ENCODE measurements at regions not wholly inside any gene's neighbourhood (a gene's known extent, or its start where the extent isn't known, plus 50 kb on each side); places are given as distances from the start of the nearest gene placed in this dataset.

- Histone ChIP-seq H3K4me3 (no peak overlapping the region), H3K9me3 (no peaks in the 10 kb centered on the region), H3K36me3 (no peaks in the 10 kb centered on the region), H3K27me3 (no peaks in the 10 kb centered on the region; the same call in none of the 2 replicates)
- DNase-seq = no peak
These were observed 186.9 kb upstream of the TMPO start for GRCh38 chr12:98328467-98328866.

DNA sequence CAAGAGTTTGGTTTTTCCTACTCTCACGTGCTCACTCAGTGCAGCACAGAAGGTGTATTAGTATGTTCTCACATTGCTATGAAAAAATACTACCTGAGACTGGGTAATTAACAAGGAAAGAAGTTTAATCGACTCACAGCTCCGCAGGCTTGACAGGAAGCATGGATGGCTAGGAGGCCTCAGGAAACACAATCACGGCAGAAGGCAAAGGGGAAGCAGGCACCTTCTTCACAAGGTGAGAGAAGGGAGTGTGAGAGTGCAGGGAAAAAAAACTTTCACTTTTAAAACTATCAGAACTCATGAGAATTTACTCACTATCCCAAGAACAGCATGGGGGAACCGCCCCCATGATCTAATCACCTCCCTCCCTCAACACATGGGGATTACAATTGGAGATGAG lies 185.8 kb upstream of the TMPO start:
- Histone ChIP-seq H3K36me3 (no peaks in the 10 kb centered on the region), H3K4me3 (no peak overlapping the region), H3K9me3 (no peaks in the 10 kb centered on the region), H3K27me3 (peaks cover 6% of the 10 kb centered on the region)
- no peak for DNase-seq

- peaks cover 17% of the 10 kb centered on the region for H3K27me3 ChIP-seq
- no peaks in the 10 kb centered on the region for H3K36me3 ChIP-seq
- H3K9me3 ChIP-seq = no peaks in the 10 kb centered on the region
- no peak overlapping the region for H3K4me3 ChIP-seq
- no peak for DNase-seq
These were observed 182.7 kb upstream of the TMPO start for GRCh38 chr12:98332642-98333041.

DNA sequence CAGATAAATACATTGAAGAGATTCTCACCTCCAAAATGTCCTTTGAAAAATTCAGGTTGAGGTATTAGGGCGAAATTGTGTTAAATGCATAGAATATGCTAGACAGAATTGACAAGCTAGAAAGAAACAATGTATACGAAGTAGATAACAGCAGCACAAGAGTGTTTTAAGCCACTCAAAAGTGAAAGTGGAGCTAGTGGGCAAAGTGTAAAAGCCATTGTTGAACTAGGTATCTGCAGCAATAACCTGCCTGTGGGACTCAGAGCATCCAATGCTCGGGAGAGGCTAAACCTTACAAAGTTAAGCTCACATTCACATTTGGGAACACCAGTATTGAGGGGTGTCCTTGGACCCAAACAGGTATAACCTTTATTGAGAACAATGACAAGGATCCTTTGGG lies 180.6 kb upstream of the TMPO start:
- peaks cover 25% of the 10 kb centered on the region for H3K27me3 ChIP-seq
- H3K4me3 ChIP-seq = no peak overlapping the region
- H3K36me3 ChIP-seq = no peaks in the 10 kb centered on the region
- DNase-seq = no peak
- H3K9me3 ChIP-seq = no peaks in the 10 kb centered on the region

GRCh38 chr12:98341026-98341425 lies 174.4 kb upstream of the TMPO start:
- Histone ChIP-seq H3K36me3 (no peaks in the 10 kb centered on the region), H3K27me3 (peaks cover 19% of the 10 kb centered on the region), H3K9me3 (no peaks in the 10 kb centered on the region), H3K4me3 (no peak overlapping the region)
- no peak for DNase-seq

DNA sequence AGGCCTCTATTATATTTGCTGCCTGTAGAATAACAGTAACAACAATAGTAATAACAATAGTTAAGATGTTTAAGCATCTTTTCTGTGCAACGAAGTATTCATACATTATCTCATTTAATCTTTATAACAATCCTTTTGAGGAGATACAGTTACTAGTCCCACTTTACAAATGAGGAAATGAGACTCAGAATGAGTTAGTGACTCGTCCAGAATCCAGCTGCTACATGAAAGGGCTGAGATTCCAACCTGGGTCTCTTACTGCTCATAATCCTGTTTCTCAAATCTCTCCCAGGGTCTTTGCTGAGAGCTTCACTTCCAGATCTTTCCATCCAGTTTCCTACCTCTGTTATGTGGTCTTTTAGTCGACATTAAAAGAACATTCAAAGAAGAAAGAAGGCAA lies 173.7 kb upstream of the TMPO start:
- Histone ChIP-seq H3K36me3 (no peaks in the 10 kb centered on the region), H3K9me3 (no peaks in the 10 kb centered on the region), H3K4me3 (no peak overlapping the region), H3K27me3 (peaks cover 19% of the 10 kb centered on the region)
- DNase-seq = no peak

GRCh38 chr12:98343002-98343567 lies 172.3 kb upstream of the TMPO start:
- no peak overlapping the region for H3K4me3 ChIP-seq

GRCh38 chr12:98344046-98344930 lies 171.1 kb upstream of the TMPO start:
- no peaks in the 10 kb centered on the region for H3K36me3 ChIP-seq
- no peak overlapping the region for H3K4me3 ChIP-seq
- no peak for DNase-seq
- peaks cover 7% of the 10 kb centered on the region for H3K27me3 ChIP-seq
- no peaks in the 10 kb centered on the region for H3K9me3 ChIP-seq

More at GRCh38 chr12:98343002-98343567, 172.3 kb upstream of the TMPO start:
- no peak for DNase-seq
- Histone ChIP-seq H3K36me3 (no peaks in the 10 kb centered on the region), H3K27me3 (peaks cover 11% of the 10 kb centered on the region), H3K9me3 (no peaks in the 10 kb centered on the region)

GRCh38 chr12:98345308-98345876 lies 170.0 kb upstream of the TMPO start:
- Histone ChIP-seq H3K4me3 (no peak overlapping the region), H3K27me3 (peaks cover 7% of the 10 kb centered on the region; the same call in 1 of the 2 replicates), H3K9me3 (no peaks in the 10 kb centered on the region), H3K36me3 (no peaks in the 10 kb centered on the region)
- no peak for DNase-seq

DNA sequence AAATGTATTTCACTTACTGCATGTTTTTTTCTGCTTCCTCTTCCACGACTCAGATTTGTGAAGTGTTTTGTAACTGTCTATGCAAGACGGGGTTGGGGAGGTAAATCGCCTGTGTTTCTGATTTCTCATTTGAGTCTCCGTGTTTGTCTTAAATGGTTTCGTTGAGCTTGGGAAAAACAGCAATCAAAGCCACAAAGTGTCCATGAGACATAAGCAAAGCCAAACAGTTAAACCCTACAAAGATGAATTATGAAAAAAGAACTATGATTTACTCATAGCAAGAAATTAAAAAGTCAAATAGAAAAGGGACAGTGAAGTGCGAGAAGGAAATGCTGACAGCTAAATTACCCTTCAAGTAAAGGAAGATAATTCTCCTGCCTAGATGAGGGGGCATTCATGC lies 164.3 kb upstream of the TMPO start:
- no peak for DNase-seq
- Histone ChIP-seq H3K27me3 (no peaks in the 10 kb centered on the region), H3K36me3 (no peaks in the 10 kb centered on the region)

GRCh38 chr12:98351784-98352183 lies 163.6 kb upstream of the TMPO start:
- H3K27me3 ChIP-seq = no peaks in the 10 kb centered on the region
- no peaks in the 10 kb centered on the region for H3K36me3 ChIP-seq
- no peaks in the 10 kb centered on the region for H3K9me3 ChIP-seq
- no peak overlapping the region for H3K4me3 ChIP-seq
- no peak for DNase-seq

More for the DNA sequence above, 164.3 kb upstream of the TMPO start:
- H3K4me3 ChIP-seq = no peak overlapping the region
- no peaks in the 10 kb centered on the region for H3K9me3 ChIP-seq

GRCh38 chr12:98352218-98352811 lies 163.1 kb upstream of the TMPO start:
- H3K4me3 ChIP-seq = no peak overlapping the region
- H3K36me3 ChIP-seq = no peaks in the 10 kb centered on the region
- H3K27me3 ChIP-seq = no peaks in the 10 kb centered on the region
- DNase-seq = peak; percentile 57
- H3K9me3 ChIP-seq = no peaks in the 10 kb centered on the region

- peaks cover 3% of the 10 kb centered on the region; the same call in 1 of the 2 replicates for H3K27me3 ChIP-seq
- H3K4me3 ChIP-seq = no peak overlapping the region
- DNase-seq = peak; percentile 6
- no peaks in the 10 kb centered on the region for H3K9me3 ChIP-seq
- no peaks in the 10 kb centered on the region for H3K36me3 ChIP-seq
These were observed 162.6 kb upstream of the TMPO start for GRCh38 chr12:98352835-98353234.

GRCh38 chr12:98354520-98355035 lies 160.8 kb upstream of the TMPO start:
- H3K27me3 ChIP-seq = peaks cover 7% of the 10 kb centered on the region
- H3K36me3 ChIP-seq = no peaks in the 10 kb centered on the region
- no peaks in the 10 kb centered on the region for H3K9me3 ChIP-seq
- no peak for DNase-seq
- no peak overlapping the region for H3K4me3 ChIP-seq

- H3K9me3 ChIP-seq = no peaks in the 10 kb centered on the region
- no peak for DNase-seq
These were observed 160.1 kb upstream of the TMPO start for GRCh38 chr12:98355322-98355721.

DNA sequence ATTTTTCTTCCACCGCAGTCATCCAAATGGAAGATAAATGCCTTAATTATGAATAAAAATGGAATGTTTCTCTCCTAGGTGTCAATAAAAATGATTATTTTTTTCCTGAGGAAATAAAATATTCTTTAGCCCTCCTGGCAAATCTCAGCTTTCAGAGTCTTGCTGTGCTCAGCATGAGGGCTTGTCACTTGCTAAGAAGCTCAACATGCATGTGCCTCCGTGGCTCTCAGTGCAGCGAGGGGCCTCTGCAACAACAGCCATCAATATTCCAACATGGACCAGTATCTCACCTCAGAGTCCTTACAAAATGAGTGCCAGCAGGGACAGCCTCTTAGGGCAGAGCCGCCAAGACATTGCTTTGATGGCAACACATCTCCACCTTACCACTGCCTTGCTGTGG lies 159.5 kb upstream of the TMPO start:
- no peaks in the 10 kb centered on the region for H3K9me3 ChIP-seq
- H3K4me3 ChIP-seq = no peak overlapping the region
- peaks cover 7% of the 10 kb centered on the region for H3K27me3 ChIP-seq
- DNase-seq = no peak
- H3K36me3 ChIP-seq = no peaks in the 10 kb centered on the region

More at GRCh38 chr12:98355322-98355721, 160.1 kb upstream of the TMPO start:
- no peaks in the 10 kb centered on the region for H3K36me3 ChIP-seq
- no peak overlapping the region for H3K4me3 ChIP-seq
- peaks cover 7% of the 10 kb centered on the region for H3K27me3 ChIP-seq

DNA sequence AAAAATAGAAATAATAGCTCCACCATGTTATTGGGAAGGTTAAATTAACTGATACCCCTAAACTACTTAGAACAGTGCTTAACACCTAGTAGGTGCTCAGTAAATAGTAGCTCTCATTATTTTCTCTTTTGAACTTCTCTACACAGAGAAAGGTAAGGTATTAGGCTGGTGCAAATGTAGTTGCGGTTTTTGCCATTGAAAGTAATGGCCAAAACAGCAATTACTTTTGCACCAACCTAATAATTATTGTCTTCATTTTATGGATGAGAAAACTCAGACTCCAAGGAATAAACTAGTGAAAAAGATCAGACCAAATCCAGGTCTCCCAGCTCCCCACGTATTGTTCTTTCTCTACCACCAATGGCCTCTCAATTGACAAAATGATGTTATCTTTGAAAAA lies 157.2 kb upstream of the TMPO start:
- Histone ChIP-seq H3K9me3 (no peaks in the 10 kb centered on the region), H3K36me3 (no peaks in the 10 kb centered on the region), H3K27me3 (peaks cover 16% of the 10 kb centered on the region), H3K4me3 (no peak overlapping the region)
- no peak for DNase-seq
